Transverse colon (tissue), 4 donors: ENCODE measurements at regions not wholly inside any gene's neighbourhood (a gene's known extent, or its start where the extent isn't known, plus 50 kb on each side); places are given as distances from the start of the nearest gene placed in this dataset.

Experiments
- CTCF ChIP-seq, 5 experiments: fragments of 200-600 bp in 3 of 5; fragments of 450-650 bp in 2 of 5; sonication (generic) in 3 of 5; IDR thresholded peaks; 1 replicate in 2 of 5; 2 replicates in 3 of 5; pipeline ENCODE4 v1.5.1; 2016 to 2017; ENCODE audit warnings: antibody characterized with exemption in 5 of 5, inconsistent platforms in 3 of 5, mild to moderate bottlenecking in 2 of 5, moderate library complexity in 1 of 5
- EP300 ChIP-seq: sonication (generic); formaldehyde crosslinking; IDR thresholded peaks from one replicate; pipeline ENCODE4 v1.6.1; 2017; ENCODE audit warnings: antibody characterized with exemption, low read depth
- POLR2A ChIP-seq: fragments of 450-650 bp; IDR thresholded peaks from one replicate; pipeline ENCODE4 v1.6.1; 2016; ENCODE audit warnings: antibody characterized with exemption, mild to moderate bottlenecking, moderate library complexity
- POLR2AphosphoS5 ChIP-seq, 3 donors: sonication (generic); formaldehyde crosslinking; IDR thresholded peaks; one replicate each; pipeline ENCODE4 v1.6.1; 2016; ENCODE audit warnings: antibody characterized with exemption in 3 of 3

GRCh38 chr6:94129926-94130325 lies 710.6 kb upstream of the EPHA7 start:
- no peak for TF ChIP-seq CTCF (IDR thresholded peaks at IDR 0.05)
- TF ChIP-seq POLR2AphosphoS5 (IDR thresholded peaks at IDR 0.05) = no peak
- no peak for TF ChIP-seq POLR2A
- TF ChIP-seq EP300 = no peak
